HG03520 (cell line): ENCODE measurements at regions not wholly inside any gene's neighbourhood (a gene's known extent, or its start where the extent isn't known, plus 50 kb on each side); places are given as distances from the start of the nearest gene placed in this dataset.

Source experiments
- ATAC-seq: cut with Tn5 transposase; IDR thresholded peaks from one replicate; pipeline ENCODE4 v1.9.1; 2021; ENCODE audit warnings: mild to moderate bottlenecking, moderate library complexity; ENCODE audit not compliant: unreplicated experiment

DNA sequence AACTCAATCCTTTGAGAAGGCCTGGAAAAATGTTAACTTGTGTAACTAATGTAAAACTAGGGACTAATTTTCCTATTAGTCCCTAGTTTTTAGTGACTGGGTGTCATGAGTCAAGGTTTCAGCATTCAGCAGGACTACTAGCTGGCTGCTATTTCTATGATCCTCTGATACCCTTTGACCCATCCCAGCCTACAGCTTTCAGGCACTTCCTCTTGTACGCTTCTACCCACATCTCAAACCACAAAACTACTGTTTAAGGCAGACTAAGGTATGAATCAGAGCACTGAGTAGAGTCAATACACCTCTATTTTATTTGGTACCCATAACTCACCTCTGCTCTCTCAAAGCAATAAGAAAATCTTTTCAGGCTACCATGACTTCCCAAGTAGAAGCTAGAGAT is 809.6 kb downstream of the PDHA2 start:
- ATAC-seq, result no peak

DNA sequence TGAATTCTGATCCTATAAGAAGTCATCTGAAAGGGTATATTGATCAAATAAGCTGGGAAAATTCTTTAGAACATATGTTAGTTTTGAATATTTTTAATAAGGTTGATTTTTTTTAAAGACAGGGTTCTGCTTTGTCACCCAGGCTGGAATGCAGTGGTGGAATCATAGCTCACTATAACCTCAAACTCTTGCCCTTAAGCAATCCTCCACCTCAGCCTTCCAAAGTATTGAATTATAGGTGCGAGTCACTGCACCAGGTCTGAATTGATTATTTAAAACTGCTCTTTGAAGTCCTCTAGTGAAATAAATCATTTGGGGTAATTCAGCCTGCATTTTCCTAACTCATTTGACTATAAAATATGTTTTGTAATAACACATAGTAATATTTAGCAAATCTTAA is 812.3 kb downstream of the PDHA2 start:
- no peak for ATAC-seq

DNA sequence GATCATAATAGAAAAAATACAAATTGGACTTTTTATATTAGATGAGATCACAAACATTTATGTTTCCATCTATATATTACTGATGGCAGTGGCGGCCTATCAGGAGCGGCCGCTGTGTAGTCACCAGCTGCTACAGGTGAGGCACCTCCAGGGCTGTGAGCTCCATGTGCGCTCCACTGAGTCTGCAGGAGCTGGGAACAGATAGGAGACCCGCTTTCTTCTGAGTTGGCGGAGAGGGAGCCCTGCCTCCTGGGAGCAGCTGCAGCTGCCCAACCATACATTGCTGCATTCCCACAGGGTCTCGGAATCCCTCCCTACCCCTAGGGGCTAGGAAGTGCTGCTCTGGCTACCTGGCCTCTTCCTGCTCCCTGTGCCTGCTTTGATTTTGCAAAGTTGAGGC is 812.9 kb downstream of the PDHA2 start:
- ATAC-seq, result no peak

DNA sequence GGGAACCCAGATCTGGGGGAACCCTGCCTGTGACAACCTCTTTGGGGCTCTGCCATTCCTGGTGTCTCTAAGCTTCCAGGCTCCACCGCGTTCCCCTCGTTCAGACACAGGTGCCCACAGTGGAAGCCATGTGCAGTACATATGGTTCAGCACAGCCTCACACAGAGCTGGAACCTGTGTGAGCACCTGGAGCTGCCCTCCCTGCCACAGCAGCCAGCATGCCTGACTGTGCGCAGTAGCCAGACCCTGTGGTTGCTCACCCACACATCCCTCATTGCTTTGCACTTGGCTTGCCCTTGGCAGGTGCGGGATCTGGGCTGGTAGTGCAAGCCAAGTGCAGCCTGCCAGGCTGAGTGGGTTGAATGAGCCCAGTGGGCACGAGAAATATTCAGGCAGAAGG is 814.2 kb downstream of the PDHA2 start:
- no peak for ATAC-seq

DNA sequence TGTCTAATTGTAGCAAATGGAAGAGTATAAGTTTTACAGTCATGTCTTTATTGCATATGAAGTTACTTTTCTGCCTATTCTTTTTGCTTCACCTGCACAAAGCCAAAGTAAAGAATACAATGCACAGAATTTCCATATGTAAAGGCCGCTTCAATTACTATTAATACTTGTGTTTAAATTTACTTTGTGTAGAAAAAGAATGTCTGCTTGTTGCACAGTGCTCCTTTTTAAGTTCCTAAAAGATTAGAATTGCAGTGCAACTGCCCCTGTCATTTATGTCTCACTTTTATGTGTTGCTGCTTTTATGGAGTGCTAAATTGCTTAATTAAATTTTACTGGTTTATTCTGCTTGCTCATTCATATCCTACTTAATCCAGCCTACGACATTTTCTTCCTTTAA is 830.5 kb downstream of the PDHA2 start:
- ATAC-seq, result no peak

DNA sequence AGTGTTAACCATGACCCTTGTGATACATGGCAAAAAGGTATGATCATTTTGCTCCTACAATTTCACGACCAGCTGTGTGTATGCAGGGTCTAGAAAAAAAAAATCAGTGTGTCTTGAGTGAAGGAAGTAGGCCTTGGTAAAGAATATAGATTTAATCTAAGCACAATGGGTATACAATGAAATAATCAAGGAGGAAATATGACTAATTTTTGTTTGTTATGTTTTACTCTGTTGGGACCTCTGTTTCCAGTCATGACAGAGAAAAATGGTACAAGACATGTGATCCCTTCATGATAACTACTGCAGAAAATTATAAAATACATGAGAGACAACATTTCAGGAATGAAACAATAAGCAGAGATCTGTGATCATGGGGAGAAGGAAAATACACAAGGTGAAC is 835.5 kb downstream of the PDHA2 start:
- ATAC-seq, result no peak

DNA sequence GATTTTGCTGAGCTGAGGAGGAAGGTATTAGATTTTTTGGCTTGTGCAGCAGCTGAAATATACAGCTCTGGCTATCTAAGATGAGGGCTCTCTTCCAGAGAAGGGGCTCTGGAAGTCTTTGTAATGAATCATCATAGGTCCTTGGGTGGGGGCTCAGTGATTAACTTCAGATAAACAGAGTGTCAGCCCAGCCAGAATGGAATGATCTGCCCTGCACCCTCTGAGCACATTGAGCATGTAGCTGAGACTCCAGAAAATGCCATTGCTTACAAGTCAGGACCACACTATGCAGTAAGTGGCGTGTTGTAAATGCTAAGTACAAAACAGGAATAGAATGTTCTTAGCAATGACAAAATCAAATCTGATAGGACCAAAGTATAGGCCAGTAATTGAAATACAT is 836.0 kb downstream of the PDHA2 start:
- no peak for ATAC-seq

DNA sequence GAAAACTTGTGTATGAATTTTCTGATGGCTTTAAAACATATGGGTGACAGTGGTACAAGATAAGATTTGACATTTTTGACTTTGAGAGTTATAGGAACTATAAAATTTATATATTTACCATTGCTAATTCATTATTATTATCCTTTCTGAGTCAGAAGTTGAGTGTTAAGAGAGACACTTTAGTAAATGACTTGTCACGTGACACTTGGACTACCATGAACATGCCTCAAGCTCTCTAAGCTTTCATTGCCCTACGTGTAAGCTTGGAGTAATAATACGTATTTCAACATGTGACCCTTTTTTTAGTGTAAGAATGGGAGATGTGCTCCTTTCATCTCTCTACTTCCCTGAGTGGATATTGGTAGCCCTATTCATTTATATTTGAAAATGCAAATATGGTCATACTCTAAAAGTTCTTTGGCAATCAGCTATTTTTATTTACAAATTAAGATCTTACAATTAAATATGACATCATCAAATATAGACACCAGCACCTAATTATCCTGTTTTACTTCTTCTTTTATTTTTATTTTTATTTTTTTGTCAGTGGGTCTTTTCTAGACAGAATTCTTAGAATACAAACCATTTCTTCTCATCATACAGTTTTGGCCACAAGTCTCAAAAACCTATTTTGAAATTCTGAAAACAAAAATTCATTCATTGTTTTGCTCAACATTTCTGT is 837.0 kb downstream of the PDHA2 start:
- no peak for ATAC-seq

DNA sequence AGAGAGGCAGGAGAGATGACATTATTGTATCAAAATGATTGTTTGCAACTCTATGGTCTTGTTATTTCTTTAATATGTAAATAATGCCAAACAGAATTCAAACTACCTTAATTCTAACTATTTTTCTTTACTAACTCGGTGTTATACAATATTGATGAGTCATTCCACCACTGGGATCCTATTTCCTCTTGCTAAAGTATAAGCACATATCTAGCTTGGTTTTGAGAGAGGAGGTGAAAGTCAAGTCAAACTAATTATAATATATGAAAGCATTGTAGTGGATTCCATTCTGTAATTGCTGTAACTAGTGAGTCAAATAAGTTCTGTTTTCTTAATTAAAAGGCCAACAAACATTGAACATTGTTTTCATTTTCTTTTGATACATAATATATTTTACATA is 837.6 kb downstream of the PDHA2 start:
- ATAC-seq, result no peak

DNA sequence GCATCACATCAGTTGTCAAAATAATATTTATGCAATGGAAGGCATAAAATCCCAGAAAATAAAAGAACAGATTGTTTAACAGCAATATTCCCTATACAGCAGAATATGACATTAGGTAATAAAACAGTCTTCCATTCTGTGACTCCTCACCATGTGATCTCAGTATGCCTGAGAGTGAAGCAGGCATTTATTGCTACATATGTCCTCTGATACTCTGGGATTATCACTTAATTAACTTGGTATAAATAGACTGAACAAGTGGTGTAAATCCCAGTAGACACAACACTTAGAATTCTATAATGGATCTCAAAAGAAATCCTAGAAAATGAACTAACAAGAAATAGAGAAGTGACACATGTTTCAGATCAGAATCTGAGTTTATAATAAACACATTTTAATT is 841.3 kb downstream of the PDHA2 start:
- no peak for ATAC-seq

DNA sequence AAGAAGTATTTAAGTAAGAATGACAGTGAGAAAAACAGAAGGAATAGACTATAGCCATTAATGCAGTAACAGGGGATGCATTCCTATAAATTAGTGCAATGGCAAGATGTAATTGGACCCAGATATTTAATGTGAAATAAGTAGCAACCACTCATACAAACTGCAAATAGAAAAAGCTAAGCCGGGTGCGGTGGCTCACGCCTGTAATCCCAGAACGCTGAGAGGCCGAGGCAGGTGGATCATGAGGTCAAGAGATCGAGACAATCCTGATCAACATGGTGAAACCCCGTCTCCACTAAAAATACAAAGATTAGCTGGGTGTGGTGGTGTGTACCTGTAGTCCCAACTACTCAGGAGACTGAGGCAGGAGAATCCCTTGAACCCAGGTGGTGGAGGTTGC is 845.8 kb downstream of the PDHA2 start:
- ATAC-seq, result no peak

DNA sequence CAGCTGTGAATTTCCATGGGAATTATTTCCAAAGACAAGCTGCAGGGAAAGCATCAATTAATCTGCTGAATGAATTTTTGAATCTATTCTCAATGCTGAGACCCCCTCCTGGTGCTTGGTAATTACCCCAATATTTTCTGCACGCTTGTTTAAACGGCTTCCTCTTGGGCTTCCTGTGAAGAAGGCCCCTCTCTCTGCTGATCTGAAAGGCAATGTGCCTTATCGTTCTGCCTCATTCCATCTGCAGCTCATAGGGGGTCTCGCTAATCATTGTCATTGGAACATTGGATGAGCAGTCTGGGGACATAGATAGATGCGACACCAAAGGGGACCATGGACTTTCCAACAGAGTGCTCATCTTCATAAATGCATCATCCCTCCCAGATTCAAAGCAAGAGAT is 851.6 kb downstream of the PDHA2 start:
- no peak for ATAC-seq

DNA sequence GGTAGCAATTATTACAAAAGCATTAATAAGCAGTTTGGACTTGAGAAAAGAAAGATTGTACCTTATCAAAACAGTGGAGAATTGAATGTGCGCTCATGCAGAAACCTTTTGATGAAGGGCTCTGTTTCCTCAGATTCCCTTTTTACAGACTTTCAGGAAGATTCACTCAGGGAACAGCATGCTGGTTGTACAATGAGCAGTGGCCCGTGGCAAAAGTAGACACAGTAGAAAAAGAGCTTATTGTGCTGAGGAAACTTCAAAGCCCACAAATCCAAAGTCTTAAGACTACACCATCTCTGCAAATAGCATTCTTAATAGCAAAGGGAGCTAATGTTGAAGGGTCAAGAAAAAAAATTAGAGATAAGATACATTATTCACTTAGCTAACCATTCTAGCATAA is 858.9 kb downstream of the PDHA2 start:
- ATAC-seq, result no peak

DNA sequence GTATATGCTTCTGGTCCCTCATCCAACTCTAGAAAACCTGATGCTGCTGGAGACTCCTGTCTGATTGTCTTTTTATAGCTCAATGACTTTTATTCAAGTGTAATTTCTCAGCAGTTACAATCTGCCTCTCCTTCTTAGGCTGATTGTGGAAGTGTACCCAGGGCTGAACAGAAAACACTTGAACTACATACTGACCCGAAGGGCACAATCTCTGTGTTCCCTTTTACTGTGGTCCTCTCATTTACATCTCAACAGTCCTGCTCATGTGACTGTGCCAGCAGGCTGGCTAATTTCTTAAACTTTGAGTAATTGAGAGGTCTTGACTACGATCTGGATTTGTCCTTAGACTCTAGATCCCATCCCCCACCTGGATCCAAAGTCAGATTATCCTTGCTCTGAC is 863.4 kb downstream of the PDHA2 start:
- no peak for ATAC-seq

DNA sequence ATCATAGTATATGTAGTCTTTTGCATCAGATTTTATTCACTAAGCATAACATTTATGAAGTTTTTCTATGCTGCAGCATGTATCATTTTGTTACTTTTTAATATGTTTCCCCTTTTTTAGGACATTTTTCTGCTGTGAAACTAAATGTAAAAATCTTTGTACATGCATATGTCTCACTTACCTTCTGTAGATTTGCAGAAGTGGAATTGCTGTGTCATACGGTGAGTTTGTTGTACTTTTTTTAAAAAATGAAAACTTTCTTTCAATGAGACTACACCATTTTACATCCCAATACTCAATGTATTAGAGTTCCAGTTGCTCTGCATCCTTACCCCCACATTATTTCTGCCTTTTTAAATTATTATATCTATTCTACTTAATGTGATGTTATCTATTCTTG is 868.9 kb downstream of the PDHA2 start:
- ATAC-seq, result no peak

DNA sequence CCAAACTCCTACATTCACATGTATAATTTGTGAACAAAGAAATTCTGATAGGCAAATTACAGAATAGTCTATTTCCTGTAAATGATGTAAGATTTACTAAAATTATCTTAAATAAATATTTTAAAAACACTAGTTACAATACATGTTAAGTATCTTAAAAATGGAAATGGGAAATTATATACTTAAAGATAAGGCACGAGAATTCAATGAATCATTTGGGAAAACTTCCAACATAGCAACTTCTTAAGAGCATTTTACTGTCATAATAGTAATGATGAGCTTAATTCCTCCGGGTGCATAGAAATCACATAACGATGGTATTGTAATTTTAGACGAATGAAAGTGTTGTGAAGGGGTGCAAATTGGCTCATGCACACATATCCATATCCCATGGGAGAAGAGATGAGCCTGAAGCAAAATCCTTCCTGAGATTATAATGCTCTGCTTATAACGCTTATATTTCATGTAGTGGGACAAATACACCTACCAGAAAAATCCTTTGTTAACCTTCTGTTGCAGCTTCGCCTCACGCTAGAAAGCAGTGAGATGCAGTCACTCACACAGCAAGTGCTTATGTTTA is 873.5 kb downstream of the PDHA2 start:
- no peak for ATAC-seq

DNA sequence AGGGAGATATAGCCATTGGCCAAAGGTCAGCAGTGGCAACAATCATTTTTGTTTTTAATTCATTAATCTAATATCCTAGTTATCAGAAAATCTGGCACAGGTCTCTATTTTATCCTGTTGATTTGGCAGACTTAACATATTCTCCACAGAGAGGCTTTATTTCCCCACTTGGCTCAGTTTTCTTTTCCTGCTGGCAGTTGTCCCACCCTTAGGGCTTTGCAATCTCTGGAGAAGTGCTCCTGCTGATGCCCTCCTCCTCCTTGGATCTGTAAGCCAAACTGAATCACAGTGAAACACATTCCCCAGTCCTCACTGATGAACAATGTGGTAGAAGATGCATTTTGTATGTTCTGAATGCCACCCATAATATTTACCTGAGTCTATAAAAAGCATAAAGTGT is 889.7 kb downstream of the PDHA2 start:
- ATAC-seq, result no peak

DNA sequence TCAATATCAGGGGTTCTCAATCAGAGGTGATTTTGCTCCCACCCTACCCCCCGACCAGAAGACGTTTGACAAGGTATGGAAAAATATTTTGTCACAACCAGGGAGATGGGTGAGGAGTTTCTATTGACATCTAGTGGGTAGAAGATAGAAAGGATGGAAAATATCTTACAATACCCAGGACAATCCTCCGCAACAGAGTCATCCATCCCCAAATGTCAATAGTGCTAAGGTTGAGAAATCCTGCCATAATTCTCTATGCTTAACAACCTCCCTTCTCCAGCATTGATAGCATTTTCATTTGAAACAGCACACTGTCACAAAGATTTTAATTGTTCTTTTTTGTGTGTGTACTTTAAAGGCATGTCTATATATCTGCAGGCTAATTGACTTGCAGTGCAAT is 890.5 kb downstream of the PDHA2 start:
- no peak for ATAC-seq

DNA sequence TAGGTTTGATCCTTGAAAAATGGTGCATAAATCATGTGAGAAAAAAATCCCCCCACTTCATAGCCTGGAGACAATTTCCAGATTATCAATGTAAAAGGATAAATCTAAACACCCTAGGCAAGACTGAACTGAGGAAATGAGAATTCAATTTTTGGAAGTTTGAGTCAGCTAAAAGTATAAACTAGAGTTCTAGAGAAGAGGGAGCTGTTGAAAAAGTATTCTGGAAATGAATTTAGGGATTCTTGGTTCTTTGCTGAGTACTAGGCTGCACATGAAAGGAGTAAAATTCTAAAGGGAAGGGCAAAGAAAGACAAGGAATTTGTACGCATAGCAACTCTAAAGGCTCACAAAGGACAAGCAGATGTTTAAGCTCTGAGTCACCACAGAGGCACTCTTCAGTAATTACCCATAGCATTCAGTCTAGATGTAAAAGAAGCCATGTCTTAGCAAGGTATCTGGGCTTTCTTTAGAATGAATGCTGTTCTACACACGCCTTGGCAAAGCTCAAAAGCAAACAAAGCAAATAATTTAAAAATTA is 896.5 kb downstream of the PDHA2 start:
- no peak for ATAC-seq

DNA sequence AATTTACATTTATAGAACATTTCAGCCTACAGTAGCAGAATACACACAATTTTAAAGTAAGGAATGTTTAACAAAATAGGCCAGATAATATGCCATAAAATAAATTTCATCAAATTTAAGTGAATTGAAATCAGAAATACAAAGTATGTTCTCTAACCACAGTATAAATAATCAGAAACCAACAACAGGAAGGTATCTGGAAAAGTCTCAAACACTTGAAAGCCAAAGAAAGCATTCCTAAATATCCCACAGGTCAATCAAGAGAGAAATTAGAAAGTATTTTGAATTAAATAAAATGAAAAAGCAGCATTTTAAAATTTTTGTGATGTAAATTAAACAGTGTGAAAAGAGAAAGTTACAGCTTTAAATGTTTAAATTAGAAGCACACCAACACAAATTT is 899.2 kb downstream of the PDHA2 start:
- no peak for ATAC-seq

DNA sequence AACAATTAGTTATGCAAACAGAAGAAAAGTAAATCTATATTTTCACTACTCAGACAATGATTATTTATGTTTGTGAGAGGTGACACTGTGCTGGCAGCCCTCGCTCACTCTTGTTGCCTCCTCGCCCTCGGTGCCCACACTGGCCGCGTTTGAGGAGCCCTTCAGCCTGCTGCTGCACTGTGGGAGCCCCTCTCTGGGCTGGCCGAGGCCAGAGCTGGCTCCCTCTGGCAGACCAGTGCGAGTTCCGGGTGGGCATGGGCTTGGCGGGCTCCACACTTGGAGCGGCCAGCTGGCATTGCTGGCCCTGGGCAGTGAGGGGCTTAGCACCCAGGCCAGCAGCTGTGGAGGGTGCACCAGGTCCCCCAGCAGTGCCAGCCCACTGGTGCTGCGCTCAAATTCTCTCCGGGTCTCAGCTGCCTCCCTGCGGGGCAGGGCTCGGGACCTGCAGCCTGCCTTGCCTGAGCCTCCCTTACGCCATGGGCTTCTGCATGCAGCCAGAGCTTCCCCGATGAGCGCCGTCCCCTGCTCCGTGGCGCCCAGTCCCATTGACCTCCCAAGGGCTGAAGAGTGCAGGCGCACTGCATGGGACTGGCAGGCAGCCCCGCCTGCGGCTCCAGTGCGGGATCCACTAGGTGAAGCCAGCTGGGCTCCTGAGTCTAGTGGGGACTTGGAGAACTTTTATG is 902.6 kb downstream of the PDHA2 start:
- no peak for ATAC-seq

DNA sequence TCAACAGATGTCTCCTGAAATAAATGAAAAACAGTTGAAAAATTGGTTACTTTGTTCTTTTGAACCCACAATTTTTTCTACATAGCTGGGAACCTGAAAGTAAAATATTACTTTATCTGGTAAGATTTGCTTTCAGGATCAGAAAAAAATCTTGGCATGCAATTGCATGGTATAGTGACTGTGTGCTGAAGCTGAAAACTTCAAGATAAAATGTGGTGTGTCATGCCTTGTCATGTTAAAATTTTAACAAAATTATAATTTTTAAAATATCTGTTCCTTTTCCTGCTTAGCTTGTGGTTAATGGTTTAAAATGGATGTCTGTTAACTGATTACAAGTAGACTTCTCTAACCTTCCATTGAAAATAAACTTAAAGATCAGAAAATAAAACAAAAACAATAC is 904.8 kb downstream of the PDHA2 start:
- ATAC-seq, result no peak
